NCI-H187 (cell line): ENCODE measurements at regions not wholly inside any gene's neighbourhood (a gene's known extent, or its start where the extent isn't known, plus 50 kb on each side); places are given as distances from the start of the nearest gene placed in this dataset.
"Not testable (repeated sequence)": the region's sequence is repeated elsewhere in the genome, so short reads cannot be mapped to it uniquely, and the experiment has no call there.

ENCODE experiments used
- DNase-seq, 2 experiments: peaks; one replicate each; lab custom pipeline; 2025; lab: John Stamatoyannopoulos, UW

DNA sequence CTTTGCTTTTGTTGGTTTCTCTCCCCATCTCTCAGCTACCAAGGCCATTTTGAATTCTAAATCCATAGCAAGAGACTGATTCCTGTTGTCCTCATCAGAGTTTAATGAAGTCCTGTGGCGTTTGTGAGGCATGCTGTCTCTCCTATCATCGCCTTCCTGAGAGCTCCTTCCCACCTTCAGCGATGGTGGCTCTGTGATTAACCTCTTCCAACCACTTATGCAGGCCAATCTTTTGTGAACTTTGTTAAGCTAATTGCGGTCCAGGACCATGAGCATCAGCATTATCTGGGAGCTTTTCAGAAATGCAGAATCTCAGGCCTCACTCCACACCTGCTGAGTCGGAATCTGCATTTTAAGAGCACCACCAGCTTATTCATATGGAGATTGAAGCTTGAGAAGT, 272.5 kb upstream of the CDYL start:
- no peak for DNase-seq

GRCh38 chr6:4496284-4496683, 279.9 kb upstream of the CDYL start:
- DNase-seq: no peak

DNA sequence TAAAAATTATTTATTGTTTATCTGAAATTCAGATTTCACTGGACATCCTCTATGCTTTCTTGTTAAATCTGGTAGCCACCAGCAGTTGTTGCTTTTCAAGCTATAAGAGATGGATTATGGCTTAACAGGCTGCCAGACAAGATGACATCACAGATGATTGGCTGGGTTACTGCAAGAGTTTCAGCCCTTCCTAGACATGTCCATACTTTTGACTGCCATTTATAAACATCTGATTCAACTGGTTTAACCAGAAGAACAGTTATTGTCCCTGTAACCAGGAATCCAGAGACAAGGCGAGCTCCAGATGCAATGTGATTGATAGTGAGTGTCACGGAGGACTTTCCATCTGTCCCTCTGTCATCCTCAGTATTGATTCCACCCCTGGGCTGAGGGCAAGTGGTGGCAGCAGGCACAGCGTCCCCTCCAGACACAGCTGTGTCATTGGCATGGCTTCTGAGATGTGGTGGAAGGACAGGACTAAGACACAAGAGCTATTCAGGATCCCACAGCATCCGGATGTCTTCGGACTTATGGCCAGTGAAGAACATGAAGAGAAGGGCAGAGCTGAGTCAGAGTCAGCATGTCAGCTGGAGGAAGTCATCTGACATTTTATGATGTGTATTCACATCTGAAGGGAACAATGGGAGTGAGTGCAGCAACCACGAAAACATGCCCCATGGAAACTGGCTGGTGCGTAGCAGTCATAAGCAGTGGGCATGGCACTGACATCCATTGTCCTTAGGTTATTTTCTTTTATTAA, 284.5 kb upstream of the CDYL start:
- DNase-seq: no peak

GRCh38 chr6:4489538-4489937, 286.7 kb upstream of the CDYL start:
- DNase-seq: no peak

DNA sequence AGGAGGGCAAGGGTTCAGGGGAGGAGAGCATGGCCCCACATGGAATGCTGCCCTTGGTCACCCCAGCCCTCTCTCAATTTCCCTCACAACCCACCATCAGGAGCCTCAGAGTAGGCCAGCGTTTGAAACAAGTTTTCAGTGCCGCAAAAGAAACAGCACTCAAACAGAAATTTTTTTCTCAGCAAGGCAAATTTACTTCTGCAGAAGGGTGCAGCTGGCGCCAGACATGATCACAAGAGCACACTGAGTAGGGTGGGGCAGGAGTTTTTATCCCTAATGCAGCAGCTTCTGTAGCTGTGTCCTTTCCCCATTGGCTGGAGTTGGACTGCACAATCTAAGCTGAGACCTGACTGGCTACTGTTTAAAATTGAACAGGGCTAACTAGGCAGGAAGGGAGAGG, 287.8 kb upstream of the CDYL start:
- no peak for DNase-seq

DNA sequence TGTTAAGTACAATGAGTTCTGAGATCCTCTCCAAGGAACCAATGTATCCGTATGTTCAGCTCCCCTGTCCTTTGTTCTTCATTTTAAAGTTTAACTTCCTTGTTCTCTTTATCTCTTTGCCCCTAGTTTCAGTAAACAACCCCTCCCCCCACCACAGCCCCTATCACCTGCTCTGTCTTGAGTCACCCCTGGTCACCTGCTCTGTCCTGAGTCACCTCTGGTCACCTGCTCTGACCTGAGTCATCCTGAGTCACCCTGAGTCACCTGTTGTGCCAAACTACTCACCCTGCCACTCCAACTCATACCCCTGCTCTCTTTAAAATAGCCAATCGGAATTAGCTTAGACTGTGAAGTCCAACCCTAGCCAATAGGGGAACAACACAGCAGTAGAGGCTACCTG, 288.7 kb upstream of the CDYL start:
- DNase-seq: no peak

DNA sequence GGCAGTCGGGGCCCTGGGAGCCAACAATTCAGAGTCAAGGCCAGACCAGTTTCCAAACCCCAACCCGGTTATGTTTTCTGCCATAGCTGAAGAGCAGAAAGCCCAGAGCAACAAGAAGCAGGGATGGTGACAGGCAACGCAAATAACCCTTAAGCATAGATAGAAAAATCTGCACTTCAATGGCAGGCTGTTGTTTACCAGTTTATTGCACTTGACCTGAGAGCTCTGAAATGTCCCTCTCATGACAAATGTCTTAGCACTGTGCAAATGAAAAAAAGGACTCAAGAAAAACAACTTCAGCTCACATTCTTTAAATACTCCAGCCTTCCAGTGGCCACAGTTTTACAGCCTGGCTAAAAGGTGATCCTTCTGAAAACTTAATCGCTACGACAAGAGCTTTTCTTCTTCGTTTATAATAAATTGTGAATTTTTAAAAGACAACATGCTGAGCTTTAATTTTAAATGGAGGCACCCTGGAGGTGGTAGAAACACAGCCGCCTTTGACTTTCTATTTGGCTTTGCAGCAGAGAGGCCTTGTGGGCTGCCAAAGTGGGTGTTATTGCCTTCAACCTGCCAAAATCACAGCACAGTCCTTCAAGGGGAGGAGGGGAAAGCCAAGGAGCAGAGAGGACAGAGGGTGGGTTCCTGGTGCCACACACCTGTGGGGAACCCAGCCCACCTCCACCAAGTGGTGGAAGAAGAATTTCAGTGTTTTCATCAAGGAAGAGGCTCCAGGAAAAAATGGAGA, 289.5 kb upstream of the CDYL start:
- DNase-seq: no peak

DNA sequence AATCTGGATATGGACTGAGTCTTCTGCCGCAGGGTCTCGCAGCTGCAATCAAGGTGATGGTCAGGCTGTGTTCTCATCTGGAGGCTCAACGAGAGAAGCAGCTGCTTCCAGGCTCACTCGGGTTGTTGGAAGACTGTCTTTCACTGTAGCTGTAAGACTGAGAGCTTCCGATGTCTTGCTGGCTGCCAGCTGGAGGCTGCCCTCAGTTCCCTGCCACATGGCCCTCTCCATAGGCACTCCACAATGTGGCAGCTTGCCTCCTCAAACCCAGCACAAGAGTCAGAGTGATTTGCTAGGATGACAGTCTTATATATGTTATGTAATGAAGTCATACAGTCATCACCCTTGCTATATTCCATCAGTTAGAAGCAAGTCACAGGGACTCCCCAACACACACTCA, 290.5 kb upstream of the CDYL start:
- DNase-seq: no peak

- no peak for DNase-seq
Measured at GRCh38 chr6:4482461-4482860, 293.7 kb upstream of the CDYL start.

DNA sequence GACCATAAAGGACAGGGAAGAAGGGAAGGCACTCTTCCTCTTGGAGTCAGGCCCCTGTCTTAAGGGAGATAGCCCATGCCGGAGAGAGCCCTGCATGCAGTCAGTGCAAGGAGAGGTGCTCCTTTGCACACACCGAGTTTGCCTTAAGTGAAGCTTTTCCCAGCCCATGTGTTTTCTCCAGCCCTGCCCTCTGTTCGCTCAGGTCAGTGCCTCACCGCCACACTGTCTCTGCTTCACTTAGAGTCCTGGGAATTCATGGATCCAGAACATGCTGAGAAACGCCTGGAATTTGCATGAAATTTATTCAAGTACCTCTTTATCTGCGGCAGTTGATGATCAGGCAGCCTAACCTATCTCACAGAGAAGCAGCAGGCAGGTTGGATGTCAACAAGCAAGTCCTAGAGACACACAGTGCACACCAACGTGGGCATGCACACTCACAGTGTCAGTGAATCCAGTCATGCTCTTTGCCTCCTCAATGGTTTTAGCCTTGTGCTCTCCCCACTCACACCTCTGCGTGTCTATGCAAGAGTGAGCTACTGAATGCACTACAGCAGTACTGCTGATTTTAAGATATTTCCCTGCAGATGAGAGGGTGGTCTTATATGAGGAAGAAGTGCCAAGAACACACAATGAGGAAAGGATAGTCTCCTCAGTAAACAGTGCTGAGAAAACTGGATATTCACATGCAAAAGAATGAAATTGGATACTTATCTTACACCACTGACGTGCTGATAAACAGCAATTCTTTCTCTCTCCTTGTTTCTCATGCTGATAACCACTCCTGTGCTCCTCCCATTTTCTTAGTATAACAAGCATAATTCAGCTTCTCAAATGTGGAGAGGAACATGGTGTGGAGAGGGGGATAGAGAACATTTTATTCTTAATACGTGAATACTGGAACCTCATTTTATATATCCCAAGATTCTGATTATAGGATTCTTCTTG, 295.1 kb upstream of the CDYL start:
- DNase-seq: peak in 1 of 2 experiments; percentile 13

DNA sequence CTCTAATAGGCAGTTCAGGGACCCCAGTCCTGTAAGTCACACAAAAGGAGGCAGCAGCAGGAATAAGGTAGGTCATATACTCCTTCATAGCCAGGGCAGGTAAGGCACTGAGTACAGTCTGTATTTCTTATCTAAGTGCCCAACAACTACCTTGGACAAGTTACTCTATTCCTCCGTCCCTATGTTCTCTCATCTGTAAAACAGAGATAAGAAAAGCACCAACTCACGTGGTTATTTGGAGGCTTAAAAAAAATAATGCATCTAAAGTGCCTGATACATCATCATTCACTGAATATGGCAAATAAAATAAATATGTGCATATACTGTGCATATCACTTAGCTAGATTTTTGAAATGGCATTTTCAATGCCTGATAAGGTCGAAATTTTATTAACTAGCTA, 298.1 kb upstream of the CDYL start:
- DNase-seq: no peak

GRCh38 chr6:4474810-4475209, 301.4 kb upstream of the CDYL start:
- no peak for DNase-seq

DNA sequence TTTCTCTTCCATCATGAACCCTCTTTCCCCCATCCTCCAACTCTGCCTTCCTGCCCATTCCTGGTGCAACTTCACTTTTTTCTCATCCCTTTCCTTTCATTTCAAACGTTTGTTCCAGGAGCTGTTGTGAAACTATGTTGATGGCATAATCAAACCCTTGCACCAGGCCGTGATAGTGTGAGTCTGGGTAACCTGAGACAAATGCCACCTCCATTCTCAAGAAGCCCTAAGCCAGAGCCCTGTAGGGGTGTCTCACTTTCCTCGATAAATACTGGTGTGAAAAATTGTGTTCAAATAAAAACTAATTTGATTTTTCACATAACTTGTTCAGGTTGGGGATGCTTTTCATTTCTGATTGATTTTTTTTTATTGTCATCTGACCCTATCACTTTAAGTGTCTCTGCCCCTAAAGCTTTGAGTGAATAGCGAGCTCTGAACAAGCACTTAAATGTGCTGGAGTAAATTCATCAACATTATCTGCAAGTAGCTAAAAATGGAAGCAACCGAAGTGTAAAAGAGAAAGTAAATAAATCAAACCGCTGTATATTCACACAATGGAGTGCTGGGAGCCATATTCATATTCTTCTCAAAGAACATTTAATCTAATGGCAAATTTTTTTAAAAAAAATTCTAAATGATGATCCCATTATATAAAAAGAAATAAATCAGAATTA, 303.1 kb upstream of the CDYL start:
- peak; percentile 33 to 55 for DNase-seq

GRCh38 chr6:4472222-4472621, 304.0 kb upstream of the CDYL start:
- no peak for DNase-seq

GRCh38 chr6:4471515-4471914, 304.7 kb upstream of the CDYL start:
- DNase-seq: not testable (repeated sequence)

DNA sequence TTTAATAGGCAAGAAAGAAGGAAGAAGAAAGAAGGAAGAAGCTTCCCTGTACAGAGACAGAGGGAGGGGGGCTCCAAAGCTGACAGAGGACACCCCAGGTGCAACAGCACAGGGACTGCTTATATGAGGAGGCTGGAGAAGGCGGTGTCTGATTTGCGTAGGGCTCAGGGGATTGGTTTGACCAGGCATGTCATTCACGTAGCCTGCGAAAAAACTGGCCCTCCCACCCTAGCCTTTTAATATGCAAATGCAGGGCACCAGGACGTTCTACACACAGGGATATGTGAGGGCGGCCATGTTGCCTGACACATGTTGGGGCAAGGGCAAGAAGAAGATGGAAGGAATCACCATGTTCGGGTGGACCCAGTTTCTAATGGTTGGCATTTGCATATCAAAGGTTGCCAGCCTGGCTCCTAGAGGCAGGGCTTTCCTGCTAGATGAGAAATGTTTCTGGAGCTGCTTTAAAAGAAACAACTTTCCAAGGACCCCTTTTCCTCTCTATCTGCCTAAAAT, 305.4 kb upstream of the CDYL start:
- DNase-seq: no peak

DNA sequence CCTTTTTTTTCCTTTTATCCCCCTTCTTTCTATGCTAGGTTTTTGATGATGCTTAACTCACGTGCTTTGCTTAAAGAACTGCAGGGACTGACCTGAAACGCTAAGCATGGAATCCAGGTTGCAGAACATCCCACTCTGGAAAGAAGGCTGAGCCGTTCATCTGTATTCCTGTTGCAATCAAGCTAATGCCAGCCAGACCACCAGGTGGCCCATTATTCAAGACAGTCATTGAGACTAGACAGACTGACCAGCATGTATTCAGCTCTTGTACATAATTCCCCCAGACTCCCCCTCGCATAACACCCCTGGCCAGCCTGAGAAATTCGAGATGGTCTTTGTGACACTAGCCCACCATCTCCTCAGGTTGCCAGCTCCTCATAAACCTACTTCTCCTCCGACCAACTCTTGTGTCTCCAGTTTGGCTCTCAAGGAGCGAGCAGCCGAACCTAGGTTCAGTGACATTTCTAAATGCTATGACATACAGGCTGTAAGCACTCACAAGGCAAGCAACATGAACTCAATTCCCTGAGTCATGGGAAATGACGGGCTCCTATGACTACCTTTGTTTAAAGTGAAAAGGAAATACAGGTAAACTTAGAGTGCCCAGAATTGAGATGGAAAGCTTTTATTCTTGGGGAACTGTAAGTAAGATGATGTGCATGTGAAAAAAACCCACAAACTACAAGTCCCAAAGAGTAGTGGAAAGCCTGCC, 309.3 kb upstream of the CDYL start:
- DNase-seq: no peak

GRCh38 chr6:4466261-4466660, 309.9 kb upstream of the CDYL start:
- peak in 1 of 2 experiments; percentile 7 for DNase-seq

DNA sequence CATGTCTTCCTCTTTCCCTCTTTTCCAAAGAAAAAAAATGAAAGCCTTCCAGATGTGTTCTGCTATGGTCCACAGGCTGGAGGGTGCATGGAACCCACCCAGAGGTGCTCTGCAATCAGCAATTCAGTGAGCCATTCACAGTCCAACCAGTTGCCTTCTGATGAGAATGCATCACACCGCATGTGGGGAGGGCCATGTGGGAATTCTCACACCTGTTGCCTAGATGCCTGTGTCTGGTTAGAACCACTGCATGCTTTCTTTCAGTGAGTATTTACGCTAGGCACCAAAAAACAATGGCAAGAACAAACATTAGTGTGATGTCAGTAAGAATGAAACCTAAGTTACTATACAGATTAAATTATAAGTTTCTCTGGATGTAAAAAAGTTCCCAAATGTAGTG, 311.6 kb upstream of the CDYL start:
- DNase-seq: no peak

GRCh38 chr6:4463236-4463635, 313.0 kb upstream of the CDYL start:
- DNase-seq: no peak
